Spleen (tissue), 7 donors: ENCODE measurements at regions not wholly inside any gene's neighbourhood (a gene's known extent, or its start where the extent isn't known, plus 50 kb on each side); places are given as distances from the start of the nearest gene placed in this dataset.

ENCODE experiments used
- POLR2AphosphoS5 ChIP-seq, 3 donors: sonication (generic); formaldehyde crosslinking; IDR thresholded peaks; one replicate each; pipeline ENCODE4 v1.5.1; 2017; ENCODE audit warnings: antibody characterized with exemption in 3 of 3
- TF ChIP-seq, protein P1 (sequence below), 11 experiments: fragments of 200-600 bp in 7 of 11; fragments of 450-650 bp in 4 of 11; sonication (generic) in 4 of 11; IDR thresholded peaks in 8 of 11; conservative IDR thresholded peaks in 3 of 11; 1 replicate in 7 of 11; 2 replicates in 4 of 11; pipeline versions ENCODE4 v1.4.0 to v1.8.0; 2016 to 2021; ENCODE audit warnings: antibody characterized with exemption in 11 of 11, inconsistent platforms in 4 of 11, mild to moderate bottlenecking in 1 of 11
- donor health status: DM: no; HTN: no; CAD: no; lungs with moderate emphysema.
- donor health status: DM: no; HTN: no; CAD: no.
- donor health status: DM: no; HTN: no; CAD: no.

GRCh38 chr5:110324876-110325275 is 401.6 kb downstream of the TMEM232 start:
- TF ChIP-seq, protein P1, sequence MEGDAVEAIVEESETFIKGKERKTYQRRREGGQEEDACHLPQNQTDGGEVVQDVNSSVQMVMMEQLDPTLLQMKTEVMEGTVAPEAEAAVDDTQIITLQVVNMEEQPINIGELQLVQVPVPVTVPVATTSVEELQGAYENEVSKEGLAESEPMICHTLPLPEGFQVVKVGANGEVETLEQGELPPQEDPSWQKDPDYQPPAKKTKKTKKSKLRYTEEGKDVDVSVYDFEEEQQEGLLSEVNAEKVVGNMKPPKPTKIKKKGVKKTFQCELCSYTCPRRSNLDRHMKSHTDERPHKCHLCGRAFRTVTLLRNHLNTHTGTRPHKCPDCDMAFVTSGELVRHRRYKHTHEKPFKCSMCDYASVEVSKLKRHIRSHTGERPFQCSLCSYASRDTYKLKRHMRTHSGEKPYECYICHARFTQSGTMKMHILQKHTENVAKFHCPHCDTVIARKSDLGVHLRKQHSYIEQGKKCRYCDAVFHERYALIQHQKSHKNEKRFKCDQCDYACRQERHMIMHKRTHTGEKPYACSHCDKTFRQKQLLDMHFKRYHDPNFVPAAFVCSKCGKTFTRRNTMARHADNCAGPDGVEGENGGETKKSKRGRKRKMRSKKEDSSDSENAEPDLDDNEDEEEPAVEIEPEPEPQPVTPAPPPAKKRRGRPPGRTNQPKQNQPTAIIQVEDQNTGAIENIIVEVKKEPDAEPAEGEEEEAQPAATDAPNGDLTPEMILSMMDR (IDR thresholded peaks at IDR 0.05 in 8 of 11, conservative IDR thresholded peaks at IDR 0.05 in 3 of 11) = no peak
- no peak for TF ChIP-seq POLR2AphosphoS5 (IDR thresholded peaks at IDR 0.05)
